SK-N-DZ (cell line): ENCODE measurements at regions not wholly inside any gene's neighbourhood (a gene's known extent, or its start where the extent isn't known, plus 50 kb on each side); places are given as distances from the start of the nearest gene placed in this dataset.
"Not testable (repeated sequence)": the region's sequence is repeated elsewhere in the genome, so short reads cannot be mapped to it uniquely, and the experiment has no call there.

ENCODE experiments used
- DNase-seq: peaks from one replicate; pipeline ENCODE4 v3.0.0-alpha.2; 2015; ENCODE audit warnings: low spot score

- DNase-seq = not testable (repeated sequence)
Measured at GRCh38 chr4:108409691-108410090, 210.7 kb upstream of the RPL34 start.

- DNase-seq = no peak
Measured at GRCh38 chr4:108405586-108405985, 214.8 kb upstream of the RPL34 start.

- no peak for DNase-seq
Measured at GRCh38 chr4:108400309-108400708, 220.1 kb upstream of the RPL34 start.

- DNase-seq = peak; percentile 59
Measured at GRCh38 chr4:108399610-108400265, 220.6 kb upstream of the RPL34 start.

- DNase-seq = no peak
Measured at GRCh38 chr4:108398836-108399235, 221.5 kb upstream of the RPL34 start.

GRCh38 chr4:108398316-108398715 lies 222.1 kb upstream of the RPL34 start:
- no peak for DNase-seq

GRCh38 chr4:108397850-108398249 lies 222.5 kb upstream of the RPL34 start:
- no peak for DNase-seq

- no peak for DNase-seq
Measured at GRCh38 chr4:108396900-108397497, 223.4 kb upstream of the RPL34 start.

GRCh38 chr4:108395786-108396185 lies 224.6 kb upstream of the RPL34 start:
- no peak for DNase-seq

GRCh38 chr4:108393890-108394472 lies 225.2 kb upstream of the LEF1 start:
- peak; percentile 29 for DNase-seq

- no peak for DNase-seq
Measured at GRCh38 chr4:108391701-108392455, 223.1 kb upstream of the LEF1 start.

GRCh38 chr4:108385076-108385475 lies 216.3 kb upstream of the LEF1 start:
- no peak for DNase-seq

GRCh38 chr4:108384544-108384943 lies 215.8 kb upstream of the LEF1 start:
- DNase-seq = no peak

GRCh38 chr4:108383157-108383556 lies 214.4 kb upstream of the LEF1 start:
- no peak for DNase-seq

GRCh38 chr4:108382751-108383150 lies 214.0 kb upstream of the LEF1 start:
- DNase-seq = no peak

GRCh38 chr4:108378164-108378563 lies 209.4 kb upstream of the LEF1 start:
- DNase-seq = no peak

- no peak for DNase-seq
Measured at GRCh38 chr4:108377021-108377420, 208.3 kb upstream of the LEF1 start.

- DNase-seq = no peak
Measured at GRCh38 chr4:108375434-108375833, 206.7 kb upstream of the LEF1 start.

GRCh38 chr4:108372681-108373080 lies 203.9 kb upstream of the LEF1 start:
- DNase-seq = no peak

- no peak for DNase-seq
Measured at GRCh38 chr4:108371282-108371681, 202.6 kb upstream of the LEF1 start.

GRCh38 chr4:108370291-108371141 lies 201.8 kb upstream of the LEF1 start:
- no peak for DNase-seq
